PFSK-1 (cell line): ENCODE measurements at regions not wholly inside any gene's neighbourhood (a gene's known extent, or its start where the extent isn't known, plus 50 kb on each side); places are given as distances from the start of the nearest gene placed in this dataset.

Experiments
- POLR2AphosphoS5 ChIP-seq: IDR thresholded peaks from 2 replicates; pipeline ENCODE4 v1.6.1; 2012; ENCODE audit warnings: low read depth, mild to moderate bottlenecking, control low read depth, low read length, moderate library complexity
- REST ChIP-seq, 2 experiments: IDR thresholded peaks; 2 replicates each; pipeline versions ENCODE4 v1.6.1 to v1.8.0; 2011 to 2012; ENCODE audit warnings: low read depth in 2 of 2, low read length in 2 of 2, control low read depth in 1 of 2, inconsistent platforms in 1 of 2, mild to moderate bottlenecking in 1 of 2, moderate library complexity in 1 of 2; ENCODE audit not compliant: insufficient read depth in 1 of 2
- SIN3A ChIP-seq: IDR thresholded peaks from 2 replicates; pipeline ENCODE4 v1.6.1; 2012; ENCODE audit warnings: mild to moderate bottlenecking, low read length, moderate library complexity, borderline replicate concordance; ENCODE audit not compliant: insufficient read depth

- no peak for TF ChIP-seq REST (IDR thresholded peaks at IDR 0.05; ENCODE audit: insufficient read depth in 1 of 2, low read depth in 2 of 2, low read length in 2 of 2)
- no peak for TF ChIP-seq POLR2AphosphoS5
- no peak for TF ChIP-seq SIN3A
These were observed 246.8 kb upstream of the SGK1 start for GRCh38 chr6:134564705-134565104.
